GM10266 (cell line): ENCODE measurements at regions not wholly inside any gene's neighbourhood (a gene's known extent, or its start where the extent isn't known, plus 50 kb on each side); places are given as distances from the start of the nearest gene placed in this dataset.

Source experiments
- DNase-seq: peaks from one replicate; pipeline ENCODE4 v3.0.0; 2012; ENCODE audit errors: extremely low spot score
- CTCF ChIP-seq: IDR thresholded peaks from 2 replicates; pipeline ENCODE4 v1.5.1; 2012; ENCODE audit warnings: mild to moderate bottlenecking, low read depth; ENCODE audit not compliant: control insufficient read depth, insufficient read depth; ENCODE audit errors: missing control alignments

GRCh38 chr12:105956662-105957457 is 181.9 kb downstream of the NUAK1 start:
- DNase-seq: no peak
- no peak for TF ChIP-seq CTCF

- no peak for TF ChIP-seq CTCF
- no peak for DNase-seq
Observed at GRCh38 chr12:105960319-105961083, 178.3 kb downstream of the NUAK1 start.

GRCh38 chr12:105961821-105962671 is 176.7 kb downstream of the NUAK1 start:
- no peak for DNase-seq
- no peak for TF ChIP-seq CTCF

- TF ChIP-seq CTCF: no peak
- DNase-seq: no peak
Observed at GRCh38 chr12:105967038-105967776, 171.5 kb downstream of the NUAK1 start.

GRCh38 chr12:105968025-105968424 is 170.7 kb downstream of the NUAK1 start:
- DNase-seq: no peak
- no peak for TF ChIP-seq CTCF

GRCh38 chr12:105970885-105971284 is 167.9 kb downstream of the NUAK1 start:
- no peak for TF ChIP-seq CTCF

More at GRCh38 chr12:105970885-105971284, 167.9 kb downstream of the NUAK1 start:
- DNase-seq: no peak
